Neural cell (in vitro differentiated cells): ENCODE measurements at regions not wholly inside any gene's neighbourhood (a gene's known extent, or its start where the extent isn't known, plus 50 kb on each side); places are given as distances from the start of the nearest gene placed in this dataset.

Source experiments
- H2AFZ ChIP-seq: fragments of 200-600, 300-800 bp; sonication (generic), shearing (Covaris generic); 2 replicates; pipeline ENCODE4 v1.6.0; 2014; ENCODE audit warnings: low read depth, mild to moderate bottlenecking, antibody characterized with exemption, low read length, moderate library complexity
- H3F3A ChIP-seq: fragments of 200-600 bp; shearing (Covaris generic); 2 replicates; pipeline ENCODE4 v1.6.1; 2016; ENCODE audit warnings: mild to moderate bottlenecking, moderate library complexity, mixed read lengths, antibody characterized with exemption, low read length; ENCODE audit not compliant: insufficient read depth, poor library complexity, severe bottlenecking
- H3K27ac ChIP-seq: fragments of 200-600, 300-800 bp; sonication (generic), shearing (Covaris generic); 2 replicates; pipeline ENCODE4 v1.5.1; 2014; ENCODE audit warnings: mild to moderate bottlenecking, low read length, moderate library complexity
- H3K27me3 ChIP-seq: fragments of 300-800, 200-600 bp; sonication (generic), shearing (Covaris generic); 2 replicates; pipeline ENCODE4 v1.6.0; 2014; ENCODE audit warnings: mild to moderate bottlenecking, low read depth, low read length, moderate library complexity; ENCODE audit not compliant: insufficient read depth
- H3K36me3 ChIP-seq: fragments of 300-800, 200-600 bp; sonication (generic), shearing (Covaris generic); 2 replicates; pipeline ENCODE4 v1.5.1; 2014; ENCODE audit warnings: mild to moderate bottlenecking, antibody characterized with exemption, low read length, moderate library complexity; ENCODE audit not compliant: insufficient read depth
- H3K4me2 ChIP-seq: fragments of 300-800, 200-600 bp; sonication (generic), shearing (Covaris generic); 2 replicates; pipeline ENCODE4 v1.6.0; 2014; ENCODE audit warnings: mild to moderate bottlenecking, low read length
- H3K4me3 ChIP-seq: fragments of 300-800, 200-600 bp; sonication (generic), shearing (Covaris generic); 2 replicates; pipeline ENCODE4 v1.5.1; 2014; ENCODE audit warnings: mild to moderate bottlenecking, low read length, moderate library complexity
- H3K79me2 ChIP-seq: fragments of 200-600 bp; shearing (Covaris generic); replicated peaks from 2 replicates; pipeline ENCODE4 v1.6.0; 2014; ENCODE audit warnings: mild to moderate bottlenecking, low read length, moderate library complexity; ENCODE audit not compliant: insufficient read depth
- H3K9ac ChIP-seq: fragments of 300-800, 200-600 bp; sonication (generic), shearing (Covaris generic); 2 replicates; pipeline ENCODE4 v1.6.1; 2016; ENCODE audit warnings: mild to moderate bottlenecking, low read length, mixed read lengths
- H3K9me2 ChIP-seq: fragments of 200-600 bp; shearing (Covaris generic); 2 replicates; pipeline ENCODE4 v1.6.1; 2016; ENCODE audit warnings: mild to moderate bottlenecking, low read length, mixed read lengths; ENCODE audit not compliant: insufficient read depth
- H3K9me3 ChIP-seq: fragments of 200-600, 300-800 bp; sonication (generic), shearing (Covaris generic); 2 replicates; pipeline ENCODE4 v1.6.1; 2016; ENCODE audit warnings: mild to moderate bottlenecking, mixed run types, low read length, moderate library complexity, mixed read lengths
- H4K20me1 ChIP-seq: fragments of 200-600 bp; shearing (Covaris generic); 2 replicates; pipeline ENCODE4 v1.6.1; 2016; ENCODE audit warnings: mild to moderate bottlenecking, mixed run types; ENCODE audit not compliant: insufficient read depth
- EP300 ChIP-seq: fragments of 450-650 bp; conservative IDR thresholded peaks from 2 replicates; pipeline ENCODE4 v1.6.1; 2014; ENCODE audit warnings: antibody characterized with exemption, mild to moderate bottlenecking, moderate library complexity; ENCODE audit not compliant: poor library complexity, severe bottlenecking
- EZH2 ChIP-seq: fragments of 200-600, 300-800 bp; shearing (Covaris generic), sonication (generic); IDR thresholded peaks from 2 replicates; pipeline ENCODE4 v1.6.1; 2014; ENCODE audit warnings: antibody characterized with exemption, low read length, borderline replicate concordance, mild to moderate bottlenecking; ENCODE audit not compliant: insufficient read depth, poor library complexity, severe bottlenecking
- MXI1 ChIP-seq: fragments of 450-650 bp; conservative IDR thresholded peaks from 2 replicates; pipeline ENCODE4 v1.6.1; 2014; ENCODE audit warnings: antibody characterized with exemption, mild to moderate bottlenecking; ENCODE audit not compliant: poor library complexity, severe bottlenecking
- POLR2AphosphoS5 ChIP-seq: IDR thresholded peaks from 2 replicates; pipeline ENCODE4 v1.6.1; 2012
- RAD21 ChIP-seq: fragments of 450-650 bp; conservative IDR thresholded peaks from 2 replicates; pipeline ENCODE4 v1.6.1; 2014; ENCODE audit warnings: antibody characterized with exemption, mild to moderate bottlenecking, moderate library complexity
- SMC3 ChIP-seq: fragments of 450-650 bp; conservative IDR thresholded peaks from 2 replicates; pipeline ENCODE4 v1.6.1; 2014; ENCODE audit warnings: antibody characterized with exemption, mild to moderate bottlenecking, moderate library complexity; ENCODE audit not compliant: poor library complexity
- TAF1 ChIP-seq: IDR thresholded peaks from 2 replicates; pipeline ENCODE4 v1.6.1; 2012; ENCODE audit warnings: low read depth
- TF ChIP-seq, protein P1 (sequence below): fragments of 450-650 bp; IDR thresholded peaks from 2 replicates; pipeline ENCODE4 v1.5.1; 2014; ENCODE audit warnings: antibody characterized with exemption, mild to moderate bottlenecking, moderate library complexity; ENCODE audit not compliant: poor library complexity, severe bottlenecking
- TF ChIP-seq, protein P2 (sequence below): IDR thresholded peaks from 2 replicates; pipeline ENCODE4 v1.6.1; 2012; ENCODE audit warnings: borderline replicate concordance

DNA sequence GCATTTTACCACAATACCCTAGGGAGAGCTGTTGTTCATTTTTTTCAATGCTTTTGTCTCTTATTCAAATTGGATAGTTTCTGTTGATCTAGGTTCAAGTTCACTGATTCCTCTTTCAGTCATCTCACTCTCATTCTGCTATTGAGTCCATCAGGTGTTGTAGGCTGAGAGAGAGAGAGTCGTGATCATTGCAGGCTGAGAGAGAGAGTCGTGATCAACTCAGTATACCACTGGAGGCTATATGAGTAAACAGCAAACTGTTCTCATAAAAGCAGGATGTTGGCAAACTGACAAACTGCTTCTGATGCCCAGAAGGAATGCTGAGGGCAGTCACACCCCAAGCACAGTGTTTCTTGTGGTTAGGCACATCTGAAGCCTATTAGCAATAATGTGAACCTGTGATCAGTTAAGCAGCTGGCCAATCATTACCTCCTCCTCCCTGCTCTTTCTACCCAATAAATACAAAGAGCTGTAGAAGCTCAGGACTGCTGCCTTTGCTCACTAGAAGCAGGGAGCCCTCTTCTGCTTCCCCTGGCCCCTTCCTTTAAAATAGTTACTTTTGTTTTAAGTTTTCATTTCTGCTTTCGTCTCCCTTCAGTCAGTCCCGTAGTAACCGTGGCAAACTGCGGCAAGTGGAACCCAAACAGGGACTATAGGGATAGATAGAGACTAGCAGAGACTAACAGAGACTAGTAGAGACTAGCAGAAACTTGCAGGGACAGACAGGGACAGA is 476.1 kb upstream of the ACO1 start:
- Histone ChIP-seq H3F3A (no peaks in the 10 kb centered on the region), H2AFZ (no peak overlapping the region), H4K20me1 (no peaks in the 10 kb centered on the region), H3K9ac (no peak overlapping the region), H3K9me3 (no peaks in the 10 kb centered on the region), H3K9me2 (no peaks in the 10 kb centered on the region), H3K36me3 (no peaks in the 10 kb centered on the region), H3K4me2 (no peak overlapping the region), H3K79me2 (no peaks in the 10 kb centered on the region), H3K27ac (no peak overlapping the region), H3K27me3 (no peaks in the 10 kb centered on the region), H3K4me3 (no peak overlapping the region)
- TF ChIP-seq SMC3 (no peak), EZH2 (no peak), RAD21 (no peak), EP300 (no peak), TAF1 (no peak), MXI1 (no peak), POLR2AphosphoS5 (no peak)
- TF ChIP-seq, protein P1, sequence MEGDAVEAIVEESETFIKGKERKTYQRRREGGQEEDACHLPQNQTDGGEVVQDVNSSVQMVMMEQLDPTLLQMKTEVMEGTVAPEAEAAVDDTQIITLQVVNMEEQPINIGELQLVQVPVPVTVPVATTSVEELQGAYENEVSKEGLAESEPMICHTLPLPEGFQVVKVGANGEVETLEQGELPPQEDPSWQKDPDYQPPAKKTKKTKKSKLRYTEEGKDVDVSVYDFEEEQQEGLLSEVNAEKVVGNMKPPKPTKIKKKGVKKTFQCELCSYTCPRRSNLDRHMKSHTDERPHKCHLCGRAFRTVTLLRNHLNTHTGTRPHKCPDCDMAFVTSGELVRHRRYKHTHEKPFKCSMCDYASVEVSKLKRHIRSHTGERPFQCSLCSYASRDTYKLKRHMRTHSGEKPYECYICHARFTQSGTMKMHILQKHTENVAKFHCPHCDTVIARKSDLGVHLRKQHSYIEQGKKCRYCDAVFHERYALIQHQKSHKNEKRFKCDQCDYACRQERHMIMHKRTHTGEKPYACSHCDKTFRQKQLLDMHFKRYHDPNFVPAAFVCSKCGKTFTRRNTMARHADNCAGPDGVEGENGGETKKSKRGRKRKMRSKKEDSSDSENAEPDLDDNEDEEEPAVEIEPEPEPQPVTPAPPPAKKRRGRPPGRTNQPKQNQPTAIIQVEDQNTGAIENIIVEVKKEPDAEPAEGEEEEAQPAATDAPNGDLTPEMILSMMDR: no peak
- TF ChIP-seq, protein P2, sequence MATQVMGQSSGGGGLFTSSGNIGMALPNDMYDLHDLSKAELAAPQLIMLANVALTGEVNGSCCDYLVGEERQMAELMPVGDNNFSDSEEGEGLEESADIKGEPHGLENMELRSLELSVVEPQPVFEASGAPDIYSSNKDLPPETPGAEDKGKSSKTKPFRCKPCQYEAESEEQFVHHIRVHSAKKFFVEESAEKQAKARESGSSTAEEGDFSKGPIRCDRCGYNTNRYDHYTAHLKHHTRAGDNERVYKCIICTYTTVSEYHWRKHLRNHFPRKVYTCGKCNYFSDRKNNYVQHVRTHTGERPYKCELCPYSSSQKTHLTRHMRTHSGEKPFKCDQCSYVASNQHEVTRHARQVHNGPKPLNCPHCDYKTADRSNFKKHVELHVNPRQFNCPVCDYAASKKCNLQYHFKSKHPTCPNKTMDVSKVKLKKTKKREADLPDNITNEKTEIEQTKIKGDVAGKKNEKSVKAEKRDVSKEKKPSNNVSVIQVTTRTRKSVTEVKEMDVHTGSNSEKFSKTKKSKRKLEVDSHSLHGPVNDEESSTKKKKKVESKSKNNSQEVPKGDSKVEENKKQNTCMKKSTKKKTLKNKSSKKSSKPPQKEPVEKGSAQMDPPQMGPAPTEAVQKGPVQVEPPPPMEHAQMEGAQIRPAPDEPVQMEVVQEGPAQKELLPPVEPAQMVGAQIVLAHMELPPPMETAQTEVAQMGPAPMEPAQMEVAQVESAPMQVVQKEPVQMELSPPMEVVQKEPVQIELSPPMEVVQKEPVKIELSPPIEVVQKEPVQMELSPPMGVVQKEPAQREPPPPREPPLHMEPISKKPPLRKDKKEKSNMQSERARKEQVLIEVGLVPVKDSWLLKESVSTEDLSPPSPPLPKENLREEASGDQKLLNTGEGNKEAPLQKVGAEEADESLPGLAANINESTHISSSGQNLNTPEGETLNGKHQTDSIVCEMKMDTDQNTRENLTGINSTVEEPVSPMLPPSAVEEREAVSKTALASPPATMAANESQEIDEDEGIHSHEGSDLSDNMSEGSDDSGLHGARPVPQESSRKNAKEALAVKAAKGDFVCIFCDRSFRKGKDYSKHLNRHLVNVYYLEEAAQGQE: no peak

DNA sequence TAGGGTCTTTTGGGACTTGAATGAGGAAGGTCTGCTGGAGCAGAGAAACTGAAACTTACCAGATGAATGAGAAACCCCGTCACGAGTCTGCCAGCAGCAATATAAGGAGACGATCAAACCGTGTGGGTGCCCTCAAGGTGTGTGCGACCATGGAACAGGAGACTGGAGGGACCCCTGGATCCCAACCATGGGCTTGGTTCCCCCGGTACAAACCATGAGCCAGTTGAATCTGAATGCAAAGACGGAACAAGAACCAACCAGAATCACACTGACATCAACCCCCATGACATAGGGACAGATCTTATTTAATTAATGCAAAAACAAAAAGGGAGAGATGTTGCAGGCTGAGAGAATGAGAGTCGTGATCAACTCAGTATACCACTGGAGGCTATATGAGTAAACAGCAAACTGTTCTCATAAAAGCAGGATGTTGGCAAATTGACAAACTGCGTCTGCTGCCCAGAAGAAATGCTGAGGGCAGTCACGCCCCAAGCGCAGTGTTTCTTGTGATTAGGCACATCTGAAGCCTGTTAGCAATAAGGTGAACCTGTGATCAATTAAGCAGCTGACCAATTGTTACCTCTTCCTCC is 475.5 kb upstream of the ACO1 start:
- Histone ChIP-seq H3K9me3 (no peaks in the 10 kb centered on the region), H3K9ac (no peak overlapping the region), H2AFZ (no peak overlapping the region), H3K4me2 (no peak overlapping the region), H3K36me3 (no peaks in the 10 kb centered on the region), H3K27ac (no peak overlapping the region), H3K9me2 (no peaks in the 10 kb centered on the region), H3K4me3 (no peak overlapping the region), H3F3A (no peaks in the 10 kb centered on the region), H3K27me3 (no peaks in the 10 kb centered on the region), H3K79me2 (no peaks in the 10 kb centered on the region), H4K20me1 (no peaks in the 10 kb centered on the region)
- TF ChIP-seq TAF1 (no peak), SMC3 (no peak), POLR2AphosphoS5 (no peak), MXI1 (no peak)
